Breast epithelium (tissue), 4 donors: ENCODE measurements at regions not wholly inside any gene's neighbourhood (a gene's known extent, or its start where the extent isn't known, plus 50 kb on each side); places are given as distances from the start of the nearest gene placed in this dataset.

Experiments used
- DNase-seq, 2 donors: peaks; one replicate each; pipeline ENCODE4 v3.0.0-alpha.2; 2019; ENCODE audit warnings: low spot score in 2 of 2
- H3K27ac ChIP-seq, 2 donors: fragments of 200-600 bp; sonication (generic) in 1 of 2; one replicate each; pipeline ENCODE4 v1.5.1; 2016 to 2019; ENCODE audit warnings: mild to moderate bottlenecking in 1 of 2
- H3K27me3 ChIP-seq, 2 donors: fragments of 200-600 bp; sonication (generic) in 1 of 2; one replicate each; pipeline versions ENCODE4 v1.5.1 to v1.6.0; 2017 to 2019; ENCODE audit warnings: control low read depth in 1 of 2, mild to moderate bottlenecking in 1 of 2
- H3K36me3 ChIP-seq: fragments of 200-600 bp; one replicate; pipeline ENCODE4 v1.5.1; 2019
- H3K4me1 ChIP-seq, 2 donors: fragments of 200-600 bp; sonication (generic); one replicate each; pipeline ENCODE4 v1.5.1; 2016 to 2019; ENCODE audit warnings: control low read depth in 1 of 2
- H3K4me3 ChIP-seq, 3 donors: fragments of 200-600 bp; sonication (generic); 1 replicate in 2 of 3; 2 replicates in 1 of 3; pipeline ENCODE4 v1.5.1; 2016 to 2019; ENCODE audit warnings: mild to moderate bottlenecking in 3 of 3, moderate library complexity in 2 of 3
- H3K9me3 ChIP-seq, 2 donors: fragments of 200-600 bp; sonication (generic) in 1 of 2; one replicate each; pipeline ENCODE4 v1.5.1; 2016 to 2019; ENCODE audit warnings: control low read depth in 1 of 2
- CTCF ChIP-seq, 3 donors: fragments of 450-650 bp; IDR thresholded peaks; one replicate each; pipeline ENCODE4 v1.5.1; 2016 to 2017; ENCODE audit warnings: antibody characterized with exemption in 3 of 3, mild to moderate bottlenecking in 3 of 3, moderate library complexity in 3 of 3
- POLR2A ChIP-seq: fragments of 450-650 bp; IDR thresholded peaks from one replicate; pipeline ENCODE4 v1.6.1; 2016; ENCODE audit warnings: antibody characterized with exemption, mild to moderate bottlenecking, moderate library complexity
- POLR2AphosphoS5 ChIP-seq, 3 donors: sonication (generic); formaldehyde crosslinking; IDR thresholded peaks; one replicate each; pipeline ENCODE4 v1.6.1; 2017; ENCODE audit warnings: antibody characterized with exemption in 3 of 3
- intact Hi-C: fragments of 100-400 bp; cut with DNase I; formaldehyde crosslinking; loops from one replicate; pipeline ENCODE4 v1.15.1; 2023; ENCODE audit warnings: low total_unique reads

GRCh38 chr3:107987036-107987939 lies 103.5 kb downstream of the CD47 start:
- DNase-seq: peak; percentile 77 to 80

DNA sequence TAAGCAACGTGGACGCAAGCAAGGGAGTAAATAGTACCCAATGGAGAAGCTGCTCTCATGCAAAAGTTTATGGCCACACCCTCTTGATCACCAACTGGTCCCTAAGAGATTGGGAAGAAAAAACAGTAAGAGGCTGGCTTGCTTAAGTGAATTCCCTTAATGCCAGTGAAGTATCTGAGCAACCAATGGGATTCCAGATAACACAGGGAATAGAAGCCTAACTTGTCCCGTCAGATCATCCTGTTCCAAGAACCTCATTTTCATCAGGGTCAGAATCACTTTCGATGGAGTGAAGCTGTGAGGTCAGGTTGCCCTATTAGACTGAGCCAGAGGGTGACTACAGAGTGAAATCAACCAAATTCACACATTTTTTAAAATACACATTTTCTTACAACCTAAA lies 104.3 kb downstream of the CD47 start:
- Histone ChIP-seq H3K36me3 (no peaks in the 10 kb centered on the region), H3K4me1 (peaks cover 9 to 10% of the 10 kb centered on the region in 2 donors), H3K27me3 (no peaks in the 10 kb centered on the region), H3K4me3 (no peak overlapping the region), H3K9me3 (no peaks in the 10 kb centered on the region), H3K27ac (peak overlapping the region; percentile 56 to 89)
- no peak for DNase-seq
- intact Hi-C loops: no loop called here
- TF ChIP-seq POLR2A (no peak), CTCF (IDR thresholded peaks at IDR 0.05) (no peak), POLR2AphosphoS5 (IDR thresholded peaks at IDR 0.05) (no peak)

More at GRCh38 chr3:107987036-107987939, 103.5 kb downstream of the CD47 start:
- Histone ChIP-seq H3K4me3 (no peak overlapping the region), H3K4me1 (peaks cover 7 to 9% of the 10 kb centered on the region in 2 donors), H3K27ac (peak overlapping the region; percentile 56 to 89), H3K36me3 (no peaks in the 10 kb centered on the region), H3K9me3 (no peaks in the 10 kb centered on the region), H3K27me3 (no peaks in the 10 kb centered on the region)
- TF ChIP-seq POLR2A: no peak
- TF ChIP-seq POLR2AphosphoS5 (IDR thresholded peaks at IDR 0.05): peak in 2 of 3 donors; percentile 47 to 72
- TF ChIP-seq CTCF (IDR thresholded peaks at IDR 0.05): no peak
- intact Hi-C loops: no loop called here

GRCh38 chr3:107985496-107985895 lies 105.3 kb downstream of the CD47 start:
- Histone ChIP-seq H3K4me3 (no peak overlapping the region), H3K27me3 (no peaks in the 10 kb centered on the region), H3K9me3 (no peaks in the 10 kb centered on the region), H3K27ac (no peak overlapping the region), H3K36me3 (no peaks in the 10 kb centered on the region), H3K4me1 (peaks cover 9 to 10% of the 10 kb centered on the region in 2 donors)
- DNase-seq: no peak
- no peak for TF ChIP-seq POLR2A
- no peak for TF ChIP-seq CTCF (IDR thresholded peaks at IDR 0.05)
- no peak for TF ChIP-seq POLR2AphosphoS5 (IDR thresholded peaks at IDR 0.05)
- intact Hi-C loops: no loop called here

- intact Hi-C loops: no loop called here
- H3K27me3 ChIP-seq: no peaks in the 10 kb centered on the region
- TF ChIP-seq POLR2A (no peak), CTCF (IDR thresholded peaks at IDR 0.05) (no peak), POLR2AphosphoS5 (IDR thresholded peaks at IDR 0.05) (no peak)
- no peak overlapping the region for H3K27ac ChIP-seq
- H3K4me3 ChIP-seq: no peak overlapping the region
- no peaks in the 10 kb centered on the region for H3K9me3 ChIP-seq
- H3K36me3 ChIP-seq: no peaks in the 10 kb centered on the region
- DNase-seq: no peak
- peaks cover 7 to 9% of the 10 kb centered on the region in 2 donors for H3K4me1 ChIP-seq
Observed at GRCh38 chr3:107983247-107983646, 107.6 kb downstream of the CD47 start.

GRCh38 chr3:107982165-107982564 lies 108.7 kb downstream of the CD47 start:
- no peaks in the 10 kb centered on the region for H3K36me3 ChIP-seq
- TF ChIP-seq POLR2A (no peak), CTCF (IDR thresholded peaks at IDR 0.05) (no peak), POLR2AphosphoS5 (IDR thresholded peaks at IDR 0.05) (no peak)
- intact Hi-C loops: no loop called here
- H3K4me3 ChIP-seq: no peak overlapping the region
- peak overlapping the region; percentile 1 to 68 for H3K27ac ChIP-seq
- H3K27me3 ChIP-seq: no peaks in the 10 kb centered on the region
- no peaks in the 10 kb centered on the region for H3K9me3 ChIP-seq
- no peak for DNase-seq
- peaks cover 0 to 2% of the 10 kb centered on the region in 2 donors for H3K4me1 ChIP-seq
